ENCODE measurements at regions not wholly inside any gene's neighbourhood (a gene's known extent, or its start where the extent isn't known, plus 50 kb on each side); places are given as distances from the start of the nearest gene placed in this dataset.

DNA sequence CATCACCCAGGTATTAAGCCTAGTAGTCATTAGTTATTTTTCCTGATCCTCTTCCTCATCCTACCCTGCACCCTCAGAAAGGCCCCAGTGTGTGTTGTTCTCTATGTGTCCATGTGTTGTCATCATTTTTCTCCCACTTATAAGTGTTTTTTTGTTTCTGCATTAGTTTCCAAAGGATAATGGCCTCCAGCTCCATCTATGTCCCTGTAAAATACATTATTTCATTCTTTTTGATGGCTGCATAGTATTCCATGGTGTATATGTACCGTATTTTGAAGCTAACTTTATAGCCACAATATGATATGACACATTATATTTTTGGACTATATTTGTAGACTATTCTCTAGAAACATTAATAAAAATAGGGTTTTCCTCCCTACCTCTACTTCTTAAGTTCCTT is 324.4 kb upstream of the EDIL3 start:
- TF ChIP-seq ELF4 (IDR thresholded peaks at IDR 0.05) (no peak), CTBP1 (IDR thresholded peaks at IDR 0.05; ENCODE audit: borderline replicate concordance) (no peak), LEF1 (IDR thresholded peaks at IDR 0.05; ENCODE audit: borderline replicate concordance) (no peak), PKNOX1 (IDR thresholded peaks at IDR 0.05) (no peak), FOXK2 (IDR thresholded peaks at IDR 0.05) (no peak), SP1 (IDR thresholded peaks at IDR 0.05) (no peak), BHLHE40 (IDR thresholded peaks at IDR 0.05; ENCODE audit: borderline replicate concordance) (no peak), L3MBTL2 (conservative IDR thresholded peaks at IDR 0.05) (no peak), ZNF384 (IDR thresholded peaks at IDR 0.05) (no peak), NFRKB (IDR thresholded peaks at IDR 0.05) (no peak), SUZ12 (IDR thresholded peaks at IDR 0.05) (no peak), HDGF (IDR thresholded peaks at IDR 0.05; ENCODE audit: borderline replicate concordance) (no peak), FOXA1 (IDR thresholded peaks at IDR 0.05) (no peak), FOXM1 (IDR thresholded peaks at IDR 0.05; ENCODE audit: borderline replicate concordance) (no peak)
